Stimulated activated CD4-positive, alpha-beta T cell treated with anti-CD3 and anti-CD28 coated beads, TNF-alpha, amount 100 ng/mL, for 4 hours (primary cell): ENCODE measurements at regions not wholly inside any gene's neighbourhood (a gene's known extent, or its start where the extent isn't known, plus 50 kb on each side); places are given as distances from the start of the nearest gene placed in this dataset.
"Not testable (repeated sequence)": the region's sequence is repeated elsewhere in the genome, so short reads cannot be mapped to it uniquely, and the experiment has no call there.

Experiments
- DNase-seq, 3 experiments: peaks; one replicate each; pipeline ENCODE4 v3.0.0-alpha.2; 2020; ENCODE audit warnings: low read depth in 3 of 3

DNA sequence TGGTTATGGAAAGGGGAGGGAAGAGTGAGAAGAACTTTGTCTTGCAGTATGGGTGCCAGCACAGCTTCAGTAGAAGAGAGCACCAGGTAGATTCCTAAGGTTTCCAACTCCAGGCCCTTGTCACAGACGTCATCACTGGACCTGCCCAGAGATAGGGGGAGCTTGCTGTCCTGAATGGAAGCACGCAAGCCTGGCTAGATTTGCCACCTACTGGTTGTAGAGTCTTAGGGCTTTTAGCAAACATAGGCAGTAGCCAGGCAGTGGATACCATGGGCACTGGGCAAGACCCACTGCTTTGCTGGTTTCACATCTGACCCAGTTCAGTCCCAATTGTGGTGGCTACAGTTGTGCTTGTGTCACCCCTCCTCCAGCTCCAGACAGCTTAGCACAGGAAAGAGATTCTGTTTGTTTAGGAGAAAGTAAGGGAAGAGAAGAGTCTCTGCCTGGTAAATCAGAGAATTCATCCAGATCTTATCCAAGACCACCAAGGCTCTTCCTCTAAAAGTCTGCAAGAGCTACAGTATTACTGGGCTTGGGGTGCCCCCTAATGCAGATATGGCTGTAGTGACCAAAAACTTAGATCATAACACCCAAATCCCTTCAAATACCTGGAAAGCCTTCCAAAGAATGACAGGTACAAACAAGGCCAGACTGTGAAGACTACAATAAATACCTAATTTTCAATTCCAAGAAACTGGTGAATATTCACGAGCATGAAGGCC, 158.9 kb downstream of the HINT1 start:
- DNase-seq, result no peak

- no peak for DNase-seq
Observed at GRCh38 chr5:131001507-131001906, 163.5 kb downstream of the HINT1 start.

DNA sequence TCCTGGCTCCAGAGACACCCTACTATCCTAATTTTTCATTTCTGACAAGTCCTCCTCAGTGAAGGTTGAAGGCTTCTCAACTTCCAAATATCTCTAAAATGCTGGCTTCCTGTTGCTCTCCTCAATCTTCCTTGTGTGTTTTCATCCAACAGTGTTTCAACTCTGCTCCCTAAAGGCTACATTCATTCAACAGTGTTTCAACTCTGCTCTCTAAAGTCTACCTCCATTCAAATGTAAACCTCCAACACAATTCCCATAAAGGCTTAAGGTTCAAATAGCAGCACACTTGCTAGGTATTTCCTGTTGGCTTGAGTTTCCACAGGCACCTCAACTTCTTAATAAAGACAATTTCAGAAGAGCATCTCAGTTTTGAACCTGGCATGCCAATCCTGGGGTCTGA, 164.8 kb downstream of the HINT1 start:
- no peak for DNase-seq

GRCh38 chr5:130996720-130997119, 168.3 kb downstream of the HINT1 start:
- not testable (repeated sequence) for DNase-seq

GRCh38 chr5:130995851-130996250, 169.2 kb downstream of the HINT1 start:
- no peak for DNase-seq

- DNase-seq, result no peak
Observed at GRCh38 chr5:130995254-130995515, 169.9 kb downstream of the HINT1 start.

DNA sequence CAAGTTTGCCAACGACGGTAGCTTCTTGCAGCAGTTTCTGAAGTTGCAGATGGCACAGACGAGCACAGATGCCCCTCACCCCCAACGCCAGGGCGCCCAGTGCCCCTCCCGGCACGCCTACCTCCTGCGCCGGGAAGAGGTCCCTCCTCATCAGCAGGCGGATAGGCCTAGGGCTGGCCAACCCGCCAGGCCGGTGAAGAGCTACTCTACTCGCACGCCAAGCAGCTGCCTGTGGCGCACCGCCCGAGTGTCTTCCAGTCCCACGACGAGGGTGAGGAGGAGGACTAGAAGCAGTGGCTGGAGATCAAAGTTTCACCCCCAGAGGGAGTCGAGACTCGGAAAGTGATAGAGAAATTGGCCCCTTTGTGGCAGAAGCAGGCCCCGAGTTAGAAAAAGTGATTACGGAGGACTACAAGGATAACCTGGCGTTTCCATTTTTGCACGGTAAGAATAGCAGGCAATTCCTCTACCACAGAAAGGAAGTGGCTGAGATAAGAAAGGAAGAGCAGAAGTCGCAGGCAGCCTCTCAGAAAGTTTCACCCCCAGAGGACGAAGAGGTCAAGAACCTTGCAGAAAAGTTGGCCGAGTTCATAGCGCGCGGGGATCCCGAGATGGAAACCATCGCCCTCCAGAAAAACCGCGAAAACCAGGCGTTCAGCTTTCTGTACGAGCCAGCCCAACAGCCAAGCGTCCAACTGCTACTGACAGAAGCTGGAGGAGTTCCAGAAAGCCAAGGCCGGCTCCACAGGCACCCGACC, 170.4 kb downstream of the HINT1 start:
- no peak for DNase-seq

DNA sequence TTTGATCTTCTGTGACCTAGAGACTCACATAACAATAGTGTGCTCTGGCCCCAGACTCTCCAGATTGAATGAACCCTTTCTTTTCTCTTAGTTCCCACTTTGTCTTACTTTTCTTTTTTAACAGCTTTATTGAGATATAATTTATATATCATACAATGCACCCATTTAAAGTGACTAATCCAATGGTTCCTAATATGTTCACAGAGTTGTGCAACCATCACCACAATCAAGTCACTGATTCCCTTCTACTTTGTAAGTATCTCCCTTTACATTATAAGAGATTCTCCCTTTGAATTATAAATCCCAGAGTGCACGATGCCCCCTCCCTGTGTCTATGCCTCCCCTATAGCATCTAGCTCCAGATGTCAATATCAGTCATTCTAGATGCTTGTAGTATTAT, 172.4 kb downstream of the HINT1 start:
- no peak for DNase-seq

- DNase-seq, result no peak
Observed at GRCh38 chr5:130992095-130992494, 173.0 kb downstream of the HINT1 start.

- no peak for DNase-seq
Observed at GRCh38 chr5:130985776-130986175, 179.3 kb downstream of the HINT1 start.

DNA sequence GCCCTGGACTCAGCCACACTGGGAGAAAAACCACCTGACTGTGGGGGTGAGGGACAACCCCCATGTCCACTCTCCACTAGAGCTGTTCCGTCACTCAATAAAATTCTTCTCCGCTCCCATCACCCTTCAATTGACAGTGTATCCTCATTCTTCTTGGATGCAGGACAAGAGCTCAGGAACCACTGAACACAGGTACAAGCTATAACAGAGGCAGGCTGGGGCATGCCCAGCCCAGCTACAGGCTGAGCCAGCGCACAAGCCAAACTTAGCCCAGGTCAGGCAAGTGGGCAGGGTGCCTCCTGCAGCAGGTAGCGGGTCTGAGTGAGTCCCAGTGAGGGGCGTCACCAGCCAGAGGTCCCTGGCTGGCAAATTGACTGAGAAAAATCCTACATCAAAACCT, 183.4 kb downstream of the HINT1 start:
- DNase-seq, result no peak

GRCh38 chr5:130978475-130978874, 186.6 kb downstream of the HINT1 start:
- no peak for DNase-seq

DNA sequence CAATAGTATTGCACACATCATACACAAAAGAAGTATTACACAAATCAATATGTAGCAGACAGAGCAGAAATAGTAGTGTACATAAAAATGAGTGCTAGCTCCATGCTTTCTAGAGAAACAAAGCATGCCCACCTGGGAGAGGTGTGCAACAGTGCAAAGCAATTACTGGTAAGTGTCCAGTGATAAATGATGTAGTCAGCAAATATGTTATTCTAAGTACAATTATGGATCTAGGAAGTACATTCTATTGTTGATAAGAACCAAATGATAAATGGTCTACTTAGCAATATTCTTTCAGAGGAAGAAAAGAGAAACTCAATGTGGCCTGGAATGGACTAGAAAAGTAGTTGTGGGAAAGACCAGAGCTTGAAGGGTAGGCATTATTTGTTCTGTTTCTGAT, 188.6 kb downstream of the HINT1 start:
- no peak for DNase-seq

DNA sequence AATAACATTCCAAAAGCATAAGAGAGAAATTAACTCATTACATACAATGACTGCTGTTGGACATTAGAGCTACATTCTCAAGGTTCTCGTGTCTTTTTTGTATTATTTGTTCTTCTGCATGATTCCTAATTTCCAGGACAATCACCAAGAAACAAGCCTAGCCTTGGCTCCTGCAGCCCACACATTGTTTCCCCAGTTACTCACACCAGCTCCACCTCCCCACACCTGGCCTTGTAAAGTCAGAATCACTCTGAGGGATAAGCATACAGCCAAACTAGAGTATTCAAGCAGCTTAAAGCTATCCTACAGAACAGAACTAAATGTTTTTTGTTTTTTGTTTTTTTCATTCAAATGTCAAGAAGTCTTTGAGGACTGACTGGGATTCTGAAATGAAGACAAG, 189.2 kb downstream of the HINT1 start:
- DNase-seq, result no peak

GRCh38 chr5:130975299-130975698, 189.8 kb downstream of the HINT1 start:
- DNase-seq, result no peak

DNA sequence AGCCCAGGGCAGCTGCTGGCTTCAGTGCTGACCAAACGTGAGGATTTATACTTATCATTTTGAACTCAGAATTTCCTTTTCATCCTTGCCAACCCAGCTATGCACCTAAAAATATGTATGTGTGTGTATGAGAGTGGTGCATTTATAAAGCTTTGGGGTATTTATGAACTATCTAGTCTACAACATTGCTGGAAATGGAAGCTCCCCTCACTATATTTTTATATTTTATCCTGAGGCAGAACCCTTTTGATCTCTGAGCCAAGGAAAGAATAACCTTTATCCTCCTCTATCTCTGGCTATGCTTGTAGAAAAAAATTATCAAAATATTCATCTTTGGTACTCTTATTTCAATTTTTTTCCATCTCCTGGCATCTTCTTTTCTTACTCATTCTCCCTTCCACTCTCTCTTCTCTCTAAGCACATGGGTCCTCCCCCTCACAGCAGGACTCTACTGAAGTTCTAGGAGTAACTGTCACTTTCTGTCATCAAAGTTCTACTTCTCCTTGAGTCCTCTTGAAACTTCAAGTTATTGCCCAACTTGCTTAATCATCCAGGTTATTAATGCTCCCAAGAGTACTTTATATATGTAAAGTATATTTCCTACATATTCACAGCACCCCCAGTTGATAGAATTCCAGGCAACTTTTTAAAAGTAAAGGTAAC, 190.9 kb downstream of the HINT1 start:
- DNase-seq, result no peak

DNA sequence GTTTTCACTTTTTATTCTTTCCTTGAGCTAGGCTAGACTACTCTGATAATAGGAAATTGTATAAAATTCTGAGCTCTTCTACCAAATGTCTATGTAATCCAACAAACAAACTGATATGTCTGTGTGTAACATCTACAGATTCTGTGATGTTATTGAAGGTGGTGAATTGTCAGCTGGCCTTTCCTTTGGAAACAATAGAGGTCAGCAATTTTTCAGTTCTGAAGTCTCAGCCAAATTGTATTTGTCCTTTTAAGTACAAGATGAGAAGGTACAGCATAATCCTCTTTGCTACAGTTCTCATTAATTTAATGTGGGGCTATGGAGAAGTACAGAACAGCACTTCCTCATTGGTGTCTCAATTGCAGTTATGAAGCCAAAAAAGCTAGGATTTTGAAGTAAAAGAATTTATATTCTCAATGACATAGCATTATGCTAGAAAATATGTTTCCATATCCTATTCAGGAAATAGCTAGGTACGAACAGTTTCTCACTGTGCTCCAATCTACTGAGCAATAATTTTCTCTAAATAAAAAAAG, 198.0 kb downstream of the HINT1 start:
- DNase-seq, result no peak

DNA sequence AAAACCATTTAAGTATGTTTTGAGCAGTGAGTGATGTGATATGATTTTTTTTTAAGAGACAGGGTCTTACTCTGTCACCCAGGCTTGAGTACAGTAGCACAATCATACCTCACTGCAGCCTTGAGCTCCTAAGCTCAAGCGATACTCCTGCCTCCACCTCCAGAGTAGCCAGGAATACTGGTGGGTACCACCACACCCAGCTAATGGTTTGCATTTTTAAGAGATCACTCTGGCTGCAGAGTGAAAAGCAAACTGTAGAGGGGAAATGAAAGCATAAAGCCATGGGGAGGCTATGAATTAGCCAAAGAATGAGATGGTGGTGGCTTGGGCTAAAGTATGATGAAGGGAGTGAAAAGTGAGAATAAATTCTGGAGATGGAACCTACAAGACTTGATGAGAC, 199.1 kb downstream of the HINT1 start:
- DNase-seq, result no peak

DNA sequence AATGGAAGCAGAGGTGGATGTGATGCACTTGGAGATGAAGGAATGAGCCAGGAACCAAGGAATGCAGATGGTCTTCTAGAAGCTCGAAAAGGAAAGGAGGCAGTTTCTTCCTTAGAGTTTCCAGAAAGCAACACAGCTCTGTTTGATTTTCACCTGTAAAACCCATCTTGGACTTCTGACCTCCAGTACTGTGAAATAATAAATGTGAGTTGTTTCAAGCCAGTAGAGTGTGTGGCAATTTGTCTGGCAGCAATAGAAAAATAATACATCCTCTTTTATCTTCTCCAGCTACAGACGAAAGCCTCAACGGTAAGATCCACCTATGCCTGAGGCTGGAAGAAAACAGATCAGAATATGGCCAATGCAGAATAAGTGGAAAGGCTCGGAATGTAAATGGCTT, 199.7 kb downstream of the HINT1 start:
- no peak for DNase-seq

DNA sequence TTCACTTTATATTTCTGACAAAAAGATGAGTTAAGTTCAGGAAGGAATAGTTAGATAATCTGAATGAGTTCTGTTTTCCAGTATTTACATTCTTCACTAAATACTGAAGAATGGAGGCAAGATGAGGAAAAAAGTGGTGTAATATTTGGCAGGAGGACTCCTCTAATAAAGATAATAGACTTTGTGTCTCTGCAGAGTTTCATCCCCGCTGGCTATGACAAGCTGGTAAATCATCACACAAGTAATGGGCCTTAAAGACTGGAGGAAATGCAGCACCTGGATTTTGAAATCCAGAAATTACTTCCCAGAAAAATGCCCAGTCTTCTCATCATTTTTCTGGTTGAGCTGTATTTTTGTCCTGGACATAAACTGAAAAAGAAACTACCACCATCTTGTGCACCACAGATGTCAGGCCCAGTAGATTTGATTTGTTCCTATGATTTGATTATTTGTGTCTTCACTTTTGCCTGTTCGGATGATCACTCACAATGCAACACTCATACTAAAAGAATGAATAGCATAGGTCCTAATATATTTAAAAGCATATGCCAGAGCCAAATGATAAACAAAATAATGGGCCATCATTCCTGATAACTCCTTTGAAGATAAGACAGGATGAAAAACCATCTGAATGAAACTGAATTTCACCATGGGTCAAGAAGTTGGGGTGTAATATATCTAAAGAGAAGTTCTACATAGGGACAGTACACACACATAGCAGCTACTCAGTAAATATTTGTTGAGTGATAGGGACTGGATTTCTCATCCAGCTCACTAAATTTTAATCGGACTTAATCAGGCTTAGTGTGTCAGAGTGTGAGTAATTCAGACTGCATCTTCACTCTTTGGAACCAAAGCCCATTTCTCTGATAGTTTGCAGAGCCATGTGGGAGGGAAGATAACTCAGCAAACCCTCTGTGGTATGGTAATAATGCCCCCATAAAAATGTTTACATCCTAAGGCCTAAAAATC, 200.5 kb downstream of the HINT1 start:
- DNase-seq, result no peak

- no peak for DNase-seq
Observed at GRCh38 chr5:130963798-130964197, 201.3 kb downstream of the HINT1 start.

DNA sequence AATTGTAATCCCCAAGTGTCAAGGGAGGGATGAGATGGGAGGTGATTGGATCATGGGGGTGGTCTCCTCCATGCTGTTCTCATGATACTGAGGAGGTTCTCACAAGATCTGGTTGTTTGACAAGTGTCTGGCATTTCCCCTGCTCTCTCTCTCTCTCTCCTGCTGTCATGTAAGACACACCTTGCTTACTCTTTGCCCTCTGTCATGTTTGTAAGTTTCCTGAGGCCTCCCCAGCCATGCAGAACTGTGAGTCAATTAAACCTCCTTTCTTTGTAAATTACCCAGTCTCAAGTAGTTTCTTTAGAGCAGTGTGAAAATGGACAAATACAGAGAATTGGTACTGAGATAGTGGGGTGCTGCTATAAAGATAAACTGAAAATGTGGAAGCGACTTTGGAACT, 207.9 kb downstream of the HINT1 start:
- DNase-seq, result no peak
